D721Med (cell line): ENCODE measurements at regions not wholly inside any gene's neighbourhood (a gene's known extent, or its start where the extent isn't known, plus 50 kb on each side); places are given as distances from the start of the nearest gene placed in this dataset.

Experiments
- DNase-seq: peaks from one replicate; pipeline ENCODE4 v3.0.0; 2011; ENCODE audit warnings: low spot score; ENCODE audit not compliant: insufficient read length
- FAIRE-seq: peaks from 2 replicates; lab custom pipeline; 2011; peaks lifted over from hg19 to GRCh38; lab: Jason Lieb, UNC
- CTCF ChIP-seq: IDR thresholded peaks from 2 replicates; pipeline ENCODE4 v1.5.1; 2012; ENCODE audit warnings: mild to moderate bottlenecking, control low read depth; ENCODE audit not compliant: insufficient read depth; ENCODE audit errors: missing control alignments

- FAIRE-seq (no peak), DNase-seq (no peak)
- TF ChIP-seq CTCF = no peak
These were observed 89.3 kb upstream of the RET start for GRCh38 chr10:42987575-42987974.

- FAIRE-seq = no peak
- DNase-seq = no peak
- no peak for TF ChIP-seq CTCF
These were observed 88.8 kb upstream of the RET start for GRCh38 chr10:42988069-42988468.

GRCh38 chr10:42988517-42989395 lies 88.1 kb upstream of the RET start:
- FAIRE-seq (no peak), DNase-seq (no peak)
- TF ChIP-seq CTCF = no peak

GRCh38 chr10:42989481-42989921 lies 87.4 kb upstream of the RET start:
- no peak for DNase-seq
- TF ChIP-seq CTCF = no peak
- FAIRE-seq = no peak

GRCh38 chr10:42990016-42990720 lies 86.7 kb upstream of the RET start:
- FAIRE-seq (no peak), DNase-seq (no peak)
- no peak for TF ChIP-seq CTCF

GRCh38 chr10:42990721-42991441 lies 86.0 kb upstream of the RET start:
- TF ChIP-seq CTCF = no peak
- no peak for FAIRE-seq
- no peak for DNase-seq
